Neural progenitor cell (in vitro differentiated cells): ENCODE measurements at regions not wholly inside any gene's neighbourhood (a gene's known extent, or its start where the extent isn't known, plus 50 kb on each side); places are given as distances from the start of the nearest gene placed in this dataset.

ENCODE experiments used
- EZH2phosphoT487 ChIP-seq: fragments of 200-600 bp; sonication (generic); IDR thresholded peaks from 2 replicates; pipeline ENCODE4 v1.6.1; 2017; ENCODE audit warnings: antibody characterized with exemption
- TF ChIP-seq, protein P1 (sequence below): fragments of 200-600 bp; sonication (generic); IDR thresholded peaks from 2 replicates; pipeline ENCODE4 v1.5.1; 2017; ENCODE audit warnings: antibody characterized with exemption, mild to moderate bottlenecking

DNA sequence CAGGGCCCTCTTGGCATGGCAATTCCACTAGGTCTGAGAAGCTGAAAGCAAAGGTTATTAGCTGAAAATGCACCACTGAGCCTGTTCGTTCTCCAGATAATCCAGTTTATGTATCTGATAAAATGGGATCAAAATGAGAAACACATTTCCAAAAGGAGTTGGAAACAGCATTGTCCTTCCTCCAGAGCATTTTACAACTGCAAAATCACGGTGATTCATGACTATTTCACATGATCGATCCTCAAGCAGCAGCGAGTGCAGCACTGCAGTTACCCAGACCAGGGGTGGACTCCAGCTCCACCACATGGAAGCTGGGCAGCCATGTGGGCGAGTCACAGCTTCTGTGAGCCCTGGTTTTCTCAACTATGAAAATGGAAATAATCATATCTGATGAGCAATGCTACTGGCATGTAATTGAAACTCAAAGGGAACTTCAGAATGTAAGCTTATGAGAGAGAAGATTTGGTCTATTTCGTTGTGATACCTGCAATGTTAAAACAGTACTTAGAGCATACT lies 78.7 kb upstream of the MSX1 start:
- TF ChIP-seq, protein P1, sequence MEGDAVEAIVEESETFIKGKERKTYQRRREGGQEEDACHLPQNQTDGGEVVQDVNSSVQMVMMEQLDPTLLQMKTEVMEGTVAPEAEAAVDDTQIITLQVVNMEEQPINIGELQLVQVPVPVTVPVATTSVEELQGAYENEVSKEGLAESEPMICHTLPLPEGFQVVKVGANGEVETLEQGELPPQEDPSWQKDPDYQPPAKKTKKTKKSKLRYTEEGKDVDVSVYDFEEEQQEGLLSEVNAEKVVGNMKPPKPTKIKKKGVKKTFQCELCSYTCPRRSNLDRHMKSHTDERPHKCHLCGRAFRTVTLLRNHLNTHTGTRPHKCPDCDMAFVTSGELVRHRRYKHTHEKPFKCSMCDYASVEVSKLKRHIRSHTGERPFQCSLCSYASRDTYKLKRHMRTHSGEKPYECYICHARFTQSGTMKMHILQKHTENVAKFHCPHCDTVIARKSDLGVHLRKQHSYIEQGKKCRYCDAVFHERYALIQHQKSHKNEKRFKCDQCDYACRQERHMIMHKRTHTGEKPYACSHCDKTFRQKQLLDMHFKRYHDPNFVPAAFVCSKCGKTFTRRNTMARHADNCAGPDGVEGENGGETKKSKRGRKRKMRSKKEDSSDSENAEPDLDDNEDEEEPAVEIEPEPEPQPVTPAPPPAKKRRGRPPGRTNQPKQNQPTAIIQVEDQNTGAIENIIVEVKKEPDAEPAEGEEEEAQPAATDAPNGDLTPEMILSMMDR, result no peak
- no peak for TF ChIP-seq EZH2phosphoT487
